ENCODE measurements at regions not wholly inside any gene's neighbourhood (a gene's known extent, or its start where the extent isn't known, plus 50 kb on each side); places are given as distances from the start of the nearest gene placed in this dataset.

DNA sequence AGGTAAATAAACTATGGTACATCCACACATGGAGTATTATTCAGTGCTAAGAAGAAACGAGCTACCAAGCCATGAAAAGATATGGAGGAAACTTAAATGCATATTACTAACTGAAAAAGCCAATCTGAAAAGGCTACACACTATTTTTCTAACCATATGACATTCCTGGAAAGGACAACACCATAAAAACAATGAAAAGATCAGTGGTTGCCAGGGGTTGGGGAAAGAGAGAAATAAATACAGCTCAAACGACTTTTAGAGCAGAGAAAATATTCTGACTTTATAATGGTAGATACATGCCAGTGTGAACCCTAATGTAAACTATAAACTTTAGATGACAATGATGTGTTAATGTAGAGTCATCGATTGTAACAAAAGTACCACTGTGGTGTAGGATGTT lies 225.9 kb upstream of the BTBD3 start:
- DNase-seq (ENCODE audit: low spot score): no peak
- TF ChIP-seq, protein P1, sequence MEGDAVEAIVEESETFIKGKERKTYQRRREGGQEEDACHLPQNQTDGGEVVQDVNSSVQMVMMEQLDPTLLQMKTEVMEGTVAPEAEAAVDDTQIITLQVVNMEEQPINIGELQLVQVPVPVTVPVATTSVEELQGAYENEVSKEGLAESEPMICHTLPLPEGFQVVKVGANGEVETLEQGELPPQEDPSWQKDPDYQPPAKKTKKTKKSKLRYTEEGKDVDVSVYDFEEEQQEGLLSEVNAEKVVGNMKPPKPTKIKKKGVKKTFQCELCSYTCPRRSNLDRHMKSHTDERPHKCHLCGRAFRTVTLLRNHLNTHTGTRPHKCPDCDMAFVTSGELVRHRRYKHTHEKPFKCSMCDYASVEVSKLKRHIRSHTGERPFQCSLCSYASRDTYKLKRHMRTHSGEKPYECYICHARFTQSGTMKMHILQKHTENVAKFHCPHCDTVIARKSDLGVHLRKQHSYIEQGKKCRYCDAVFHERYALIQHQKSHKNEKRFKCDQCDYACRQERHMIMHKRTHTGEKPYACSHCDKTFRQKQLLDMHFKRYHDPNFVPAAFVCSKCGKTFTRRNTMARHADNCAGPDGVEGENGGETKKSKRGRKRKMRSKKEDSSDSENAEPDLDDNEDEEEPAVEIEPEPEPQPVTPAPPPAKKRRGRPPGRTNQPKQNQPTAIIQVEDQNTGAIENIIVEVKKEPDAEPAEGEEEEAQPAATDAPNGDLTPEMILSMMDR (IDR thresholded peaks at IDR 0.05): no peak
- no peak for ATAC-seq (ENCODE audit: low FRiP score)

DNA sequence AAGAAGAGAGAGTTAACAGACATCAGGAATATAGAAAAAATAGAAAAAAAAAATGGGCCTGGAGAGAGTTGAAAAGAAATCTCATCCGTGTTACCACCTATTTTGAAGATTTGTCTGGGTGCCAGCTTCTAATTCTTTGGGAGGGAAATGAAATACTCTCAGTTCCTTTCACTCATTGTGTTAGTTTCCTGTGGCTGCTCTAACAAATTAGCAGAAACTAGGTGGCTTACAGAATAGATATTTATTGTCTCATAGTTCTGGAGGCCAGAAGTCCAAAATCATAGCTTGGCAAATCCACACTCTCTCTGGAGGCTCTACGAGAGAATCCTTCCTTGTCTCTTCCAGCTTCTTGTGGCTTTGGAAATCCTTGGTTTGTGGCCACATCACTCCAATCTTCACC lies 225.1 kb upstream of the BTBD3 start:
- ATAC-seq (ENCODE audit: low FRiP score) (no peak), DNase-seq (ENCODE audit: low spot score) (no peak)
- TF ChIP-seq, protein P1 (IDR thresholded peaks at IDR 0.05): no peak

DNA sequence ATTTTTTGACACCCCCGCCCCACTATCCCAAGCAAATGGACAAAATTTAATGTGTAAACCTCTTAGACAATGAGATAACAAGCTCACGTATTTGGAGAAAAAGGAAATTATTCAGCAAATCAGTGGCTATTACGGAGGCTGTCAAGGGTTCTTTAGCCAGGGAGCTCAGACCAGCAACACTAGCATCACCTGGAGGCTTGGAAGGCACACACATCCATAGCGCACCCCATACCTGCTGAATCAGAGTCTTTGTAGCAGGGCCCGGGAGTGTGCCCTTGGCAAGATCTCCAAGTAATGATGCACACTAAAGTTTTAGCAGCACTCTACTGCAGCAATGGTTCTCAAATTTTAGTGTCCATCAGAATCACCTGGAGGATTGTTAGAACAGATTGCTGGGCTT lies 223.2 kb upstream of the BTBD3 start:
- TF ChIP-seq, protein P1 (IDR thresholded peaks at IDR 0.05): no peak
- no peak for ATAC-seq (ENCODE audit: low FRiP score)

DNA sequence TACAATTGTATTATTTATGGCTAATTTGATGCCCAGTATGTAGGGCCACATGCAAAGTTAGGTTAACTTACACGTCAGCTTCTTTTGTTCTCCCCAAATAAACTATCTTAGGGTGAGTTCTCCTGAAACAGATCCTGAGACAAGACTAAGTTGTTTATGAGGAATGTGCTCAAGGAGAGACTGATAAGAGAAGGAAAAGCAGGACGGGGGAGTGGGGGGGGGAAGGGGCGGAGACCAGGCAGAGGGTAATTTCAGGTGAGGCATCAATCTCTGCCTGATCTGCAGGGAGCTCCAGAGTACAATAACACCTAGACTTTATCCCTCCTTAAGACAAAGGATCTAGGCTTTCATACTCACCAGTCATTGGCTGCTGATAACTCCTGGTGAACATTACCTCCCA lies 220.6 kb upstream of the BTBD3 start:
- ATAC-seq (ENCODE audit: low FRiP score) (no peak), DNase-seq (ENCODE audit: low spot score) (no peak)
- TF ChIP-seq, protein P1 (IDR thresholded peaks at IDR 0.05): no peak

More for the DNA sequence above, 223.2 kb upstream of the BTBD3 start:
- DNase-seq (ENCODE audit: low spot score): no peak

DNA sequence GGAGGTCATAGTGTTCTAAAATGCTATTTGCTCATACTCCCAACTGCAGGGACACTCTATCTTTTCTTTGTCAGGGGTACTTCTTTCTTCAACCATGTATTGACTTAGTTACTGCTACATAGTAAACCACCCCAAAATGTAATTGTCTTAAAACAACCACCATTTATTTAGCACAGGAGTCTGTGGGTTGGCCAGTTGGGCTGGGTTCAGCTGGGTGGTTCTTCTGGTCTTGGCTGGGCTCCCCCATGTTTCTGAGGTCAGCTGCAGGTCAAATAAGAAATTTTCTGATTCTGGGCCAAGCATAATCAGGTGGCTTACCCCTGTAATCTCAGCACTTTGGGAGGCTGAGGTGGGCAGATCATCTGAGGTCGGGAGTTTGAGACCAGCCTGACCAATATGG lies 220.0 kb upstream of the BTBD3 start:
- TF ChIP-seq, protein P1 (IDR thresholded peaks at IDR 0.05): no peak
- DNase-seq (ENCODE audit: low spot score): no peak
- ATAC-seq (ENCODE audit: low FRiP score): no peak

DNA sequence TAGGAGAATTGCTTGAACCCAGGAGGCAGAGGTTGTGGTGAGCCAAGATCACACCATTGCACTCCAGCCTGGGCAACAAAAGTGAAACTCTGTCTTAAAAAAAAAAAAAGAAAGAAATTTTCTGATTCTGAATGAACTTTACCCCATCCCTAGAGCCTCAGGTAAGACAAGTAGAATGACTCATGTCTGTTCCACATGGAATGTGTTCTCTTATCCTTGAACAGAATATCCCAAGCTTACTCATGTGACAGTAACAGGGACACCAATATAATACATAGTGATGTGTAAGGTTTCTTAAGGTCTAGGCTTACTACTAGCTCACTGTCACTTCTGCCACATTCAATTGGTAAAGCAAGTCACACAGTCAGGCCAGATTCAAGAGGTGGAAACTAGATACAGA lies 219.6 kb upstream of the BTBD3 start:
- ATAC-seq (ENCODE audit: low FRiP score) (no peak), DNase-seq (ENCODE audit: low spot score) (no peak)
- TF ChIP-seq, protein P1 (IDR thresholded peaks at IDR 0.05): no peak

DNA sequence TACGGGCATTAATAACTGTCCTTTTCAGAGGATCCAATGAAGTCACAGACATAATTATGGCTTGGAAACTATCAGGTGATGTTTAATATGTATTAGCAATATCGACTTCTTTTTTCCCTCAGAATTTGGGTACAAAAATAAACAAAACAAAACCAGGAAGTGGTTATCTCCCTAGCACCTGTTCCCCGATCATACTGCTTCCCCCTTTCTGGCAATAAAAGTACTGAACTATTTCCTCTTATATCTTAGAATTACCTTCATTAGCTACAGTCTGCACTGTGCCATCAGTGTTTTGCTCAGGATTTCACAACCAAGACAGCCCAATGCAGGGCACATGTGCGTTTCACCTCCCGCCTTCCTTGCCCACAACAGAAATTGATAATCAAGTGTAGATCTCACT lies 216.9 kb upstream of the BTBD3 start:
- TF ChIP-seq, protein P1 (IDR thresholded peaks at IDR 0.05): no peak
- DNase-seq (ENCODE audit: low spot score): no peak
- ATAC-seq (ENCODE audit: low FRiP score): no peak

Measured in omental fat pad (tissue), 3 donors.